AG04449 (cell line): ENCODE measurements at regions not wholly inside any gene's neighbourhood (a gene's known extent, or its start where the extent isn't known, plus 50 kb on each side); places are given as distances from the start of the nearest gene placed in this dataset.
"Not testable (repeated sequence)": the region's sequence is repeated elsewhere in the genome, so short reads cannot be mapped to it uniquely, and the experiment has no call there.

Experiments
- CTCF ChIA-PET: fragments of 350-600 bp; formaldehyde crosslinking; extraction: SDS; loops from one replicate; lab custom pipeline; 2021; ENCODE audit warnings: antibody characterized with exemption; lab: Yijun Ruan, JAX
- POLR2A ChIA-PET: fragments of 400-600, 350-600 bp; formaldehyde crosslinking; extraction: SDS; loops from one replicate; lab custom pipeline; 2020; ENCODE audit warnings: antibody characterized with exemption, inconsistent platforms; lab: Yijun Ruan, JAX
- DNase-seq: peaks from one replicate; pipeline ENCODE4 v3.0.0-alpha.2; 2010; ENCODE audit warnings: low read depth, low spot score
- H3K4me3 ChIP-seq: 2 replicates; pipeline ENCODE4 v1.5.1; 2011; ENCODE audit warnings: low read depth, mild to moderate bottlenecking, control low read depth, low read length
- TF ChIP-seq, protein P1 (sequence below): IDR thresholded peaks from one replicate; pipeline ENCODE4 v1.5.1; 2011; ENCODE audit warnings: mild to moderate bottlenecking, moderate library complexity, low read length, control low read depth, inconsistent platforms; ENCODE audit not compliant: insufficient read depth; ENCODE audit errors: missing control alignments

DNA sequence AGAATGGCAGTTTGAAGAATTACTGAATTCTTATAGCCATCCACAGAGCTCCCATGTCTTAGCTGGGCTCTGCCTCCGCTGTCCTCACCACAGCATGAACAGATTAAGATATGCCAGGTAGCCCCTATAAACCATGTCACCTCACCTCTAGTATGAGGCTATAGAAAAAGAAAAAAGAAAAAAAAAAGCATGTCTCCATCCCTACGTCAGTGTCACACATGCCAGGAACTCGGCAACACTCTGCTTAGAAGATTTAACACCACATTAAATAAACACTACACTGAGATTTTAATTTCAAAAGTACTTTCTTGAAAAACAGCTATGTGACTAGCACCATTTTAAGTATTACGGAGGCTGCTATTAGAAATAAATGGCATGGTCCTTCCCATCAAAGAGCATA lies 149.4 kb downstream of the CAPZA3 start:
- POLR2A ChIA-PET = no interaction called here
- CTCF ChIA-PET = no interaction called here
- H3K4me3 ChIP-seq = no peak overlapping the region
- TF ChIP-seq, protein P1, sequence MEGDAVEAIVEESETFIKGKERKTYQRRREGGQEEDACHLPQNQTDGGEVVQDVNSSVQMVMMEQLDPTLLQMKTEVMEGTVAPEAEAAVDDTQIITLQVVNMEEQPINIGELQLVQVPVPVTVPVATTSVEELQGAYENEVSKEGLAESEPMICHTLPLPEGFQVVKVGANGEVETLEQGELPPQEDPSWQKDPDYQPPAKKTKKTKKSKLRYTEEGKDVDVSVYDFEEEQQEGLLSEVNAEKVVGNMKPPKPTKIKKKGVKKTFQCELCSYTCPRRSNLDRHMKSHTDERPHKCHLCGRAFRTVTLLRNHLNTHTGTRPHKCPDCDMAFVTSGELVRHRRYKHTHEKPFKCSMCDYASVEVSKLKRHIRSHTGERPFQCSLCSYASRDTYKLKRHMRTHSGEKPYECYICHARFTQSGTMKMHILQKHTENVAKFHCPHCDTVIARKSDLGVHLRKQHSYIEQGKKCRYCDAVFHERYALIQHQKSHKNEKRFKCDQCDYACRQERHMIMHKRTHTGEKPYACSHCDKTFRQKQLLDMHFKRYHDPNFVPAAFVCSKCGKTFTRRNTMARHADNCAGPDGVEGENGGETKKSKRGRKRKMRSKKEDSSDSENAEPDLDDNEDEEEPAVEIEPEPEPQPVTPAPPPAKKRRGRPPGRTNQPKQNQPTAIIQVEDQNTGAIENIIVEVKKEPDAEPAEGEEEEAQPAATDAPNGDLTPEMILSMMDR = no peak
- no peak for DNase-seq

DNA sequence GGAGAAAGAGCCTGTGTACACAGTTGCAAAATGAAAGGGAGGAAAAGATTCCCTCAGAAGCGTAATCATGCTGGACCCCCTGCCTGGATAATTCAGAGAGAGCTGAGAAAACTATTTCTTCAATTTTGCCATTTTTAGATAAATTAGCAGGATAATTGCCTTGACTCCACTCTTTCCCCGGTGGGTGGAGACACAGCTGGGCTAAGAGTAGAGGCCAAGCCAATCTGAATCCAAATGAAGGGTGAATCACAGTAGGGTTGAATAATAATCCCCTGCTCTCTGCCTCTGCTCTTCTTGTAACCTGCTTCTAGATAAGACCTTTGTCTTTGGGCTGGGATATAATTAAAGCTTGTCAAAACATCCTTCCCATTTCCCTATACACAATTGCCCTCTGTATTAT lies 150.1 kb downstream of the CAPZA3 start:
- DNase-seq = no peak
- ChIA-PET POLR2A (no interaction called here), CTCF (interaction anchor here (0.6 to 1.6 kb wide), 2 partner anchors 26 to 244 kb away, joined by 3 to 4 read pairs; no protein-coding TSS in a partner anchor)
- H3K4me3 ChIP-seq = no peak overlapping the region
- TF ChIP-seq, protein P1 = no peak

DNA sequence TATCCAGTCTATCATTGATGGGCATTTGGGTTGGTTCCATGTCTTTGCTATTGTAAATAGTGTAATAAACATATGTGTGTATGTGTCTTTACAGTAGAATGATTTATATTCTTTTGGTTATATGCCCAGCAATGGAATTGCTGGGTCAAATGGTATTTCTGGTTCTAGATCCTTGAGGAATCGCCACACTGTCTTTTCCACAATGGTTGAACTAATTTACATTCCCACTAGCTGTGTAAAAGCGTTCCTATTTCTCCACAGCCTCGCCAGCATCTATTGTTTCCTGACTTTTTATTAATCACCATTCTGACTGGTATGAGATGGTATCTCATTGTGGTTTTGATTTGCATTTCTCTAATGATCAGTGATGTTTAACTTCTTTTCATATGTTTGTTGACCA lies 152.7 kb downstream of the CAPZA3 start:
- H3K4me3 ChIP-seq, POLR2A ChIA-PET, DNase-seq, CTCF ChIA-PET: not testable (repeated sequence)

DNA sequence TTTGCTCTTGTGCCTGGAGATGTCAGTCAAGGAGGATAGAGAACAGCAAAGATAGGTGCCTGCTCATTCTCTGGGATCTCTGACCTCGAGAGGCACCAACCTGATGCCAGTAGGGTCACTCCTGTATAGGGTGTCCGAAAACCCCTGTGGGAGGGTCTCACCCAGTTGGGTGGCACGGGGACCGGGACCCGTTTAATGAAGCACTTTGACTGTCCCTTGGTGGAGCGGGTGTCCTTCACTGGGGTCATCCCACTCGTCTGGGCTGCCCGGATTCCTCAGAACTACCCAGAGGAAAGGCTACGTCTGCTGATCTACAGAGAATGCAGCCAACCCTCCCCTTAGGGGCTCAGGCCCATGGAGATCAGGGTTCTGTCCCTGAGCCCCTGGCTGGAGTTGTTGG lies 157.6 kb downstream of the CAPZA3 start:
- H3K4me3 ChIP-seq = no peak overlapping the region
- ChIA-PET CTCF (no interaction called here), POLR2A (no interaction called here)
- TF ChIP-seq, protein P1 = no peak
- no peak for DNase-seq

DNA sequence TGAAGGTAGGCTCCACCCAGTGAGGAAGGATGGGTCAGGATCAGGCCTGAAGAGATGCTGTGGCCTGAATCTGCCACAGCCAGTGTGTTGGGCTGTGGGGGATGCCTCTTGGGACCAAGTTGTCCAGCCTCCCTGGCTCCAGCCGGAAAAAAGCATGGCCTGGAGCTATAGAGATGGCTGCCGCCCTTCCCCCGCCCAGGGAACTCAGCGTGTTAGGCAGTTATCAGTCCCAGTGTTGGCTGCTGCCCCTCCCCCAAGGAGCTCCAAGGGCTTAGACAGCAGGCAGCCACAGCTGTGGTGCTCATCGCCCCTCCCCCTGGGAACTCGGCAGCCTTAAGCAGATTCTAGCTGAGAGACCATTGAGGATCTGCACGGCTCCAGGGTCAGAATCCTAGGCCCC lies 158.0 kb downstream of the CAPZA3 start:
- CTCF ChIA-PET = no interaction called here
- DNase-seq = no peak
- POLR2A ChIA-PET = no interaction called here

DNA sequence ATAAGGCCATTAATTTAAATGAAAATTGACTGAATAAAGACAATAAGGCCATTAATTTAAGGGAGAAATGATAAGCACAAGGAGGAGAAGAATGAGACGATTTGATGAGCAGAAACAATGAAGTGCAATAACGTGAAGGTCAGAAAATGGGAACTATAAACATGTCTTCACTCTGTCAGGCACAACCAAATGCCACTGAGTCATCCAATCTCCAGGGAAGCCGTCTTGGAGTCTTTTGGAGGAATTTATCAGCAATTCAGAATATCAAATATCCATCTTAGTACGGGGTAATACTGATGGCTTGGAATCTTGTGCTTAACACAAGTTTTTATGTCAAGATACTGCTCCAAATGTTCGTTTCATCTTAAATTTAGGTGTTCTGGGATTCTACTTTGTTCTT lies 159.9 kb downstream of the CAPZA3 start:
- no peak for DNase-seq
- CTCF ChIA-PET = no interaction called here

More for the DNA sequence above, 158.0 kb downstream of the CAPZA3 start:
- TF ChIP-seq, protein P1 = no peak
- H3K4me3 ChIP-seq = no peak overlapping the region

DNA sequence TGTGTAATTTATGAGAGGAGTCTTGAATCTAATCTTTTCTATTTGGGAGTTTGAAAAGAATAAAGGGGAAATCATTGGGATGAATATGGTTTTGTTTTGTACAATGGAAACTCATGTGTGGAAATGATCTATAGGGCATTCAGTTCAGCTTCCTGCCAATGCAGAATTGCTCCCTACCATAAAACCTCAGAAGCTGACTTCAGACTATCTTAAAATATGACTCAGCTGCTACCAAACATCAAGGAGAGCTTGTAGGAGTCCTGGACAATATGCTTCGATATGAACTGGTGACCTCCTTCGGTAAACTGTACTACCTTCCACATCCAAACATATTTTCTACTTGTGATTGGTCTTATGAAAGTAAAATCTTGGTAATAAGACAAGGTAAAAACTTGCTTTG lies 160.6 kb downstream of the CAPZA3 start:
- no peak for DNase-seq
- TF ChIP-seq, protein P1 = no peak
- no peak overlapping the region for H3K4me3 ChIP-seq
- ChIA-PET POLR2A (no interaction called here), CTCF (no interaction called here)

More for the DNA sequence above, 159.9 kb downstream of the CAPZA3 start:
- TF ChIP-seq, protein P1 = no peak
- POLR2A ChIA-PET = no interaction called here
- H3K4me3 ChIP-seq = no peak overlapping the region
